GM12864 (cell line): ENCODE measurements at regions not wholly inside any gene's neighbourhood (a gene's known extent, or its start where the extent isn't known, plus 50 kb on each side); places are given as distances from the start of the nearest gene placed in this dataset.
"Not testable (repeated sequence)": the region's sequence is repeated elsewhere in the genome, so short reads cannot be mapped to it uniquely, and the experiment has no call there.

Experiments
- DNase-seq: peaks from one replicate; pipeline ENCODE4 v3.0.0-alpha.2; 2011; ENCODE audit warnings: low read depth
- H3K4me3 ChIP-seq: 2 replicates; pipeline ENCODE4 v1.5.1; 2011; ENCODE audit warnings: mild to moderate bottlenecking, low read depth, low read length, control low read depth
- TF ChIP-seq, protein P1 (sequence below): IDR thresholded peaks from 2 replicates; pipeline ENCODE4 v1.5.1; 2011; ENCODE audit warnings: low read depth, mild to moderate bottlenecking, moderate library complexity, low read length, control low read depth, inconsistent platforms; ENCODE audit errors: missing control alignments

DNA sequence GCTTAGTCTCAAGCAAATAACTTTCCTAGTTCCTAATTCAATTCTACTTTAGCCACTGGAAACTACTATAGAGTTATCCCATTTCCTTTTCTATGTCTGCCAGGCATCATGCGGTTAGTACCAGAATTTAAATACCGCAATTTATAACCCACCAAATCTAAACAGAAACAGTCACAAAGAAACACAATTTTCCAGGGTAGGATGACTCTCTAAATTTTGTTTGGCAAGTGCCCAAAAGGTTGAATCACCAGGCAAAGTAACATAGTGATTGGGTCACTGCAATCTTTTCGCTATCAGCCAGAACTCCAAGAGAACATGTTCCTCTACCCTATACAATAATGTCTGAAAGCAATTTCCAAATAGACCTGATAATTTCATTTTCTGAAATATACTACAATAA is 240.2 kb upstream of the GRIA3 start:
- H3K4me3 ChIP-seq, result no peak overlapping the region
- no peak for DNase-seq
- TF ChIP-seq, protein P1, sequence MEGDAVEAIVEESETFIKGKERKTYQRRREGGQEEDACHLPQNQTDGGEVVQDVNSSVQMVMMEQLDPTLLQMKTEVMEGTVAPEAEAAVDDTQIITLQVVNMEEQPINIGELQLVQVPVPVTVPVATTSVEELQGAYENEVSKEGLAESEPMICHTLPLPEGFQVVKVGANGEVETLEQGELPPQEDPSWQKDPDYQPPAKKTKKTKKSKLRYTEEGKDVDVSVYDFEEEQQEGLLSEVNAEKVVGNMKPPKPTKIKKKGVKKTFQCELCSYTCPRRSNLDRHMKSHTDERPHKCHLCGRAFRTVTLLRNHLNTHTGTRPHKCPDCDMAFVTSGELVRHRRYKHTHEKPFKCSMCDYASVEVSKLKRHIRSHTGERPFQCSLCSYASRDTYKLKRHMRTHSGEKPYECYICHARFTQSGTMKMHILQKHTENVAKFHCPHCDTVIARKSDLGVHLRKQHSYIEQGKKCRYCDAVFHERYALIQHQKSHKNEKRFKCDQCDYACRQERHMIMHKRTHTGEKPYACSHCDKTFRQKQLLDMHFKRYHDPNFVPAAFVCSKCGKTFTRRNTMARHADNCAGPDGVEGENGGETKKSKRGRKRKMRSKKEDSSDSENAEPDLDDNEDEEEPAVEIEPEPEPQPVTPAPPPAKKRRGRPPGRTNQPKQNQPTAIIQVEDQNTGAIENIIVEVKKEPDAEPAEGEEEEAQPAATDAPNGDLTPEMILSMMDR, result no peak

DNA sequence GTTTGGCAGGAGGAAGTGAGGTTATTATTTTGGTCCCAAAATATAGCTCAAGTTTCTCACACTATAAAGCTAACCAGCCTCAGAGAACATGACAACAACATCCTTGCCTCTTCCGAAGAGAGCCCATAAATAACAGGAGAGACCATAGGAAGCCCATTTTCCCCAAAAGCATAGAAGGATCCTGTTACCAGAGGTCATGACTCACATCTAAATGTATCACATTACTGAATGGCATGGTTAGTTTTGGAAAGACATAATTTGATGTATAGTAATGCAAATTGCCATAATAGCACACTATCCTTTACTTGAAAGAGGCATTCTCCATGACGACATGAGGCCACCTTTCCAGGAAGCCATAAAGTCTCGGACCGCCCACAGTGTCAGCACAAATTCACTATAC is 238.8 kb upstream of the GRIA3 start:
- DNase-seq, result no peak
- H3K4me3 ChIP-seq, result no peak overlapping the region
- TF ChIP-seq, protein P1, result no peak

DNA sequence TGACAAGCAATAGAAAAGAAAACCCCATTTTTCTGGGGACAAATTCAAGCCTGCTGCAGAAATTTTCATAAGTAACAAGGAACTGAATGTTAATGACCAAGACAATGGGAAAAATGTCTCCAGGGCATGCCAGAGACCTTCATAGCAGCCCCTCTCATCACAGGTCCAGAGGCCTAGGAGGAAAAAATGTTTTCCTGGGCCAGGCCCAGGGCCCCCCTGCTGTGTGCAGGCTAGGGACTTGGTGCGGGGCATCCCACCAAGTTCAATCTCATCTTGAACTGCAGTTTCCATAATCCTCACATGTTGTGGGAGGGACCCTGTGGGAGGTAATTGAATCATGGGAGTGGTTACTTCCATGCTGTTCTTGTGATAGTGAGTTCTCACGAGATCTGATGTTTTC is 211.5 kb upstream of the GRIA3 start:
- no peak for DNase-seq
- no peak overlapping the region for H3K4me3 ChIP-seq
- TF ChIP-seq, protein P1, result no peak

DNA sequence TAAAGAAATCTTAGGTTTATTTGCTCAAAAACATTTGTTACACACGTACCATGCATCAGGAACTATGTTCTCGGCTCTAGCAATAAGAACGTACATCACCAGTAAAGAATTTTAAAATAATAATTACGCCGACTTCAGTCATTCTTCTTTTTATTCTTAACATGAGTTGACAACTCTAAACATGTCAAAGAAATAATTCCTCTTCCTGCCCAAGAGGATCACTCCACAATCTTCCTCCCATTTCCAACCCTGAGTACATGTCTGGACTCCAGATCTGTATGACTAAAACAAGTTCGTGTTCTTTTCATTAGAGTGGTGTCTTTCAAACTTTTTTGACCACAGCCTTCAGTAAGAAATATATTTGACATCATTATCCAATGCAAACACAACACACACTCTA is 201.6 kb upstream of the GRIA3 start:
- TF ChIP-seq, protein P1, result no peak
- DNase-seq, result no peak
- H3K4me3 ChIP-seq, result no peak overlapping the region

DNA sequence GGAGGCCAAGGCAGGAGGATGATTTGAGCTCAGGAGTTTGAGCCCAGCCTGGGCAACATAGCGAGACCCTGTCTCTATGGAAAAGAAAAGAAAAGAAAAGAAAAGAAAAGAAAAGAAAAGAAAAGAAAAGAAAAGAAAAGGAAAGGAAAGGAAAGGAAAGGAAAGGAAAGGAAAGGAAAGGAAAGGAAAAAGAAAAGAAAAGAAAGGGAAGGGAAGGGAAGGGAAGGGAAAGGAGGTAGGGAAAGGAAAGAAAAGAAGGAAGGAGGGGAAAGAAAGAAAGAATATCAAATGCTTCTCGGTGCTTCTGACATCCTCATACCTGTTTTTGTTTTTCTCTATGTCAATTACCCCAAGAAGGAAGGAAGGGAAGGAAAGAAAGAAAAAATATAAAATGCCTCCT is 181.2 kb upstream of the GRIA3 start:
- not testable (repeated sequence) for DNase-seq, H3K4me3 ChIP-seq

DNA sequence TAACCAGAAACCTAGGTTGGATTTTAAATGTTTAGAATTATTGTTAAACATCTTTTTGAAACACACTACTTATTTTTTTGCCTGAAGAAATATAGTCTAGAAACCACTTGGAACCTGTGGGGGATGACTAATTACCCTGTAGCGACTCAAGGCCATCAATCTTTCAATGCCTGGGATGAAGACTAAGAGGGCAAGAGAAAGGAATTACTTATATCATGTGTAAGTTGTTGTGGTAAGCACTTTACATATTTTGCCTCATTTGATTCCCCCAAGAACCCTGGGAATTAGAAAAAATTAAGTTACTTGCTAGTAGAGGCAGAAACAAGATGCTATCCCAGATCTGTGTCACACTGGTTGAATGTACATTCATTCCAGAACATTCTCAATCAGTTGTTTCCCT is 170.9 kb upstream of the GRIA3 start:
- TF ChIP-seq, protein P1, result no peak
- DNase-seq, result no peak
- H3K4me3 ChIP-seq, result no peak overlapping the region

DNA sequence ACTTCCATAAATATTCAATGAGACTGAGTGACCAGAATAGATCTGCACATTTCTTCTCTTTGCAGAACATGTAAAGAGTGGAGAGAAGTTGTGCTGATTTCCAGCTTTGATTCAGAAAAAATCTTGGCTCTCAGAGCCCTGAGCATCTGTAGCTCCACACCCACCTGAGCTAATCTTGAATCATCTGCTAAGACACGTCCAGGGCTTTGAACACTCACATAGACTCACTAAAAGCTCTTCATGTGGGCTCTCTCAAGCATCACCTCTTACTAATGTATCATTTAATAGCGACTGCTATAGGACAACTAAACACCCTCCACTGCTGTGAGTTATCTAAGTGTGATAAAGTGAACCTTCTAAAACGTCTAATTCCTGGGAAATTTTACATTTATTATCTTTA is 147.7 kb upstream of the GRIA3 start:
- no peak for DNase-seq
- TF ChIP-seq, protein P1, result no peak
- H3K4me3 ChIP-seq, result no peak overlapping the region
